ENCODE measurements at regions not wholly inside any gene's neighbourhood (a gene's known extent, or its start where the extent isn't known, plus 50 kb on each side); places are given as distances from the start of the nearest gene placed in this dataset.

GRCh38 chr10:106086391-106086790 lies 1078.1 kb downstream of the SORCS1 start:
- Histone ChIP-seq H3K4me1 (no peaks in the 10 kb centered on the region), H3K36me3 (no peaks in the 10 kb centered on the region), H3K27ac (no peak overlapping the region), H3K9me3 (no peaks in the 10 kb centered on the region), H3K27me3 (no peaks in the 10 kb centered on the region), H3K4me3 (no peak overlapping the region)
- 90 to 100% (median 93%) methylated on average over 1 of the region's 1 CpG for WGBS, 5 donors
- intact Hi-C loops (cut with DNase I; ENCODE audit: low total_unique reads) = no loop called here
- TF ChIP-seq EP300 (IDR thresholded peaks at IDR 0.05) (no peak), POLR2A (IDR thresholded peaks at IDR 0.05) (no peak), POLR2AphosphoS5 (IDR thresholded peaks at IDR 0.05) (no peak)
- DNase-seq = no peak

- Histone ChIP-seq H3K9me3 (no peaks in the 10 kb centered on the region), H3K4me3 (no peak overlapping the region), H3K27ac (no peak overlapping the region), H3K27me3 (no peaks in the 10 kb centered on the region), H3K36me3 (no peaks in the 10 kb centered on the region), H3K4me1 (no peaks in the 10 kb centered on the region)
- TF ChIP-seq EP300 (IDR thresholded peaks at IDR 0.05) (no peak), POLR2AphosphoS5 (IDR thresholded peaks at IDR 0.05) (no peak), POLR2A (IDR thresholded peaks at IDR 0.05) (no peak), CTCF (IDR thresholded peaks at IDR 0.05) (no peak)
- DNase-seq = peak in 1 of 2 donors; percentile 1
- intact Hi-C loops (cut with DNase I; ENCODE audit: low total_unique reads) = no loop called here
- 62 to 81% (median 73%) methylated on average over 2 of the region's 2 CpGs for WGBS, 5 donors
Observed at GRCh38 chr10:106083572-106083971, 1080.9 kb downstream of the SORCS1 start.

GRCh38 chr10:106082865-106083264 lies 1081.6 kb downstream of the SORCS1 start:
- no peak overlapping the region for H3K4me3 ChIP-seq
- no peaks in the 10 kb centered on the region for H3K9me3 ChIP-seq
- no peaks in the 10 kb centered on the region for H3K27me3 ChIP-seq
- no peak overlapping the region for H3K27ac ChIP-seq
- 64 to 78% (median 74%) methylated on average over 3 of the region's 3 CpGs for WGBS, 5 donors
- intact Hi-C loops (cut with DNase I; ENCODE audit: low total_unique reads) = no loop called here
- no peak for DNase-seq
- H3K36me3 ChIP-seq = no peaks in the 10 kb centered on the region
- TF ChIP-seq POLR2A (IDR thresholded peaks at IDR 0.05) = no peak
- no peak for TF ChIP-seq EP300 (IDR thresholded peaks at IDR 0.05)
- no peak for TF ChIP-seq POLR2AphosphoS5 (IDR thresholded peaks at IDR 0.05)
- no peak for TF ChIP-seq CTCF (IDR thresholded peaks at IDR 0.05)
- no peaks in the 10 kb centered on the region for H3K4me1 ChIP-seq

- no peak for DNase-seq
- no peak for TF ChIP-seq POLR2AphosphoS5 (IDR thresholded peaks at IDR 0.05)
- TF ChIP-seq POLR2A (IDR thresholded peaks at IDR 0.05) = no peak
- no peak for TF ChIP-seq CTCF (IDR thresholded peaks at IDR 0.05)
- no peak for TF ChIP-seq EP300 (IDR thresholded peaks at IDR 0.05)
- H3K27ac ChIP-seq = no peak overlapping the region
Observed at GRCh38 chr10:106078895-106079576, 1085.5 kb downstream of the SORCS1 start.

GRCh38 chr10:106076496-106076895 lies 1088.0 kb downstream of the SORCS1 start:
- H3K9me3 ChIP-seq = peaks cover 0 to 9% (median 5%) of the 10 kb centered on the region in 4 donors
- no peak overlapping the region for H3K4me3 ChIP-seq
- no peak for DNase-seq
- no peaks in the 10 kb centered on the region for H3K36me3 ChIP-seq
- H3K27me3 ChIP-seq = no peaks in the 10 kb centered on the region
- no peaks in the 10 kb centered on the region for H3K4me1 ChIP-seq
- no peak overlapping the region for H3K27ac ChIP-seq
- TF ChIP-seq POLR2A (IDR thresholded peaks at IDR 0.05) = no peak
- TF ChIP-seq EP300 (IDR thresholded peaks at IDR 0.05) = no peak
- TF ChIP-seq CTCF (IDR thresholded peaks at IDR 0.05) = no peak
- TF ChIP-seq POLR2AphosphoS5 (IDR thresholded peaks at IDR 0.05) = no peak
- intact Hi-C loops (cut with DNase I; ENCODE audit: low total_unique reads) = no loop called here

More at GRCh38 chr10:106078895-106079576, 1085.5 kb downstream of the SORCS1 start:
- intact Hi-C loops (cut with DNase I; ENCODE audit: low total_unique reads) = no loop called here
- Histone ChIP-seq H3K36me3 (no peaks in the 10 kb centered on the region), H3K4me1 (no peaks in the 10 kb centered on the region), H3K9me3 (no peaks in the 10 kb centered on the region), H3K4me3 (no peak overlapping the region), H3K27me3 (no peaks in the 10 kb centered on the region)
- WGBS, 5 donors = 64 to 69% (median 66%) methylated on average over 9 of the region's 9 CpGs
